GM19238 (cell line): ENCODE measurements at regions not wholly inside any gene's neighbourhood (a gene's known extent, or its start where the extent isn't known, plus 50 kb on each side); places are given as distances from the start of the nearest gene placed in this dataset.
"Not testable (repeated sequence)": the region's sequence is repeated elsewhere in the genome, so short reads cannot be mapped to it uniquely, and the experiment has no call there.

ENCODE experiments used
- DNase-seq: peaks from one replicate; pipeline ENCODE4 v3.0.0; 2011; ENCODE audit warnings: low spot score; ENCODE audit not compliant: insufficient read length

- no peak for DNase-seq
These were observed 220.5 kb downstream of the FOXD4L6 start for GRCh38 chr9:40907657-40908624.

- not testable (repeated sequence) for DNase-seq
These were observed 221.6 kb downstream of the FOXD4L6 start for GRCh38 chr9:40906879-40907278.

GRCh38 chr9:40892315-40892714 is 236.2 kb downstream of the FOXD4L6 start:
- not testable (repeated sequence) for DNase-seq

GRCh38 chr9:40885858-40886257 is 242.6 kb downstream of the FOXD4L6 start:
- DNase-seq, result not testable (repeated sequence)

GRCh38 chr9:40884902-40885490 is 243.5 kb downstream of the FOXD4L6 start:
- not testable (repeated sequence) for DNase-seq

- DNase-seq, result no peak
These were observed 244.2 kb downstream of the FOXD4L6 start for GRCh38 chr9:40884072-40884901.

GRCh38 chr9:40883423-40884071 is 244.9 kb downstream of the FOXD4L6 start:
- not testable (repeated sequence) for DNase-seq

GRCh38 chr9:40873753-40874295 is 254.7 kb downstream of the FOXD4L6 start:
- DNase-seq, result not testable (repeated sequence)

- not testable (repeated sequence) for DNase-seq
These were observed 260.0 kb downstream of the FOXD4L6 start for GRCh38 chr9:40868437-40868836.
